Hepatocyte (in vitro differentiated cells): ENCODE measurements at regions not wholly inside any gene's neighbourhood (a gene's known extent, or its start where the extent isn't known, plus 50 kb on each side); places are given as distances from the start of the nearest gene placed in this dataset.

ENCODE experiments used
- DNase-seq: peaks from one replicate; pipeline ENCODE4 v3.0.0-alpha.2; 2016; ENCODE audit warnings: low spot score
- H2AFZ ChIP-seq: fragments of 200-600 bp; sonication (generic); 2 replicates; pipeline ENCODE4 v1.6.0; 2016; ENCODE audit warnings: antibody characterized with exemption, mild to moderate bottlenecking
- H3K27ac ChIP-seq: fragments of 200-600 bp; sonication (generic); 2 replicates; pipeline ENCODE4 v1.5.1; 2016; ENCODE audit warnings: mild to moderate bottlenecking
- H3K27me3 ChIP-seq: fragments of 200-600 bp; sonication (generic); 2 replicates; pipeline ENCODE4 v1.6.1; 2016
- H3K36me3 ChIP-seq: fragments of 200-600 bp; sonication (generic); replicated peaks from 2 replicates; pipeline ENCODE4 v1.5.1; 2016; ENCODE audit warnings: low read depth; ENCODE audit not compliant: insufficient read depth
- H3K4me1 ChIP-seq: fragments of 200-600 bp; sonication (generic); 2 replicates; pipeline ENCODE4 v1.5.1; 2016; ENCODE audit warnings: mild to moderate bottlenecking, moderate library complexity; ENCODE audit not compliant: insufficient read depth
- H3K4me2 ChIP-seq: fragments of 200-600 bp; sonication (generic); 2 replicates; pipeline ENCODE4 v1.6.0; 2016
- H3K4me3 ChIP-seq: fragments of 200-600 bp; sonication (generic); 2 replicates; pipeline ENCODE4 v1.5.1; 2016; ENCODE audit warnings: mild to moderate bottlenecking
- H3K79me2 ChIP-seq: fragments of 200-600 bp; sonication (generic); 2 replicates; pipeline ENCODE4 v1.6.0; 2017; ENCODE audit warnings: mild to moderate bottlenecking
- H3K9me2 ChIP-seq: fragments of 200-600 bp; sonication (generic); replicated peaks from 2 replicates; pipeline ENCODE4 v1.6.0; 2017; ENCODE audit warnings: mild to moderate bottlenecking; ENCODE audit not compliant: insufficient read depth
- H3K9me3 ChIP-seq: fragments of 200-600 bp; sonication (generic); 2 replicates; pipeline ENCODE4 v1.5.1; 2016; ENCODE audit warnings: low read depth, mild to moderate bottlenecking
- H4K20me1 ChIP-seq: fragments of 200-600 bp; sonication (generic); 2 replicates; pipeline ENCODE4 v1.6.0; 2016; ENCODE audit warnings: mild to moderate bottlenecking; ENCODE audit not compliant: insufficient read depth, poor library complexity, severe bottlenecking
- CTCF ChIP-seq: fragments of 200-600 bp; sonication (generic); IDR thresholded peaks from 2 replicates; pipeline ENCODE4 v1.5.1; 2016; ENCODE audit warnings: antibody characterized with exemption, mild to moderate bottlenecking; ENCODE audit not compliant: poor library complexity
- EZH2 ChIP-seq: fragments of 200-600 bp; sonication (generic); IDR thresholded peaks from 2 replicates; pipeline ENCODE4 v1.6.1; 2016; ENCODE audit warnings: antibody characterized with exemption, mild to moderate bottlenecking, borderline replicate concordance
- EZH2phosphoT487 ChIP-seq: fragments of 200-600 bp; sonication (generic); IDR thresholded peaks from one replicate; pipeline ENCODE4 v1.6.1; 2018; ENCODE audit warnings: antibody characterized with exemption, mild to moderate bottlenecking, low read depth, moderate library complexity; ENCODE audit not compliant: unreplicated experiment, severe bottlenecking
- WGBS: methylation state at CpG from one replicate; pipeline ENCODE4 v1.1.6; 2016; ENCODE audit warnings: low lambda C conversion rate; ENCODE audit errors: missing lambda C conversion rate; 5-methylcytosine and 5-hydroxymethylcytosine counted together

- Histone ChIP-seq H3K36me3 (no peaks in the 10 kb centered on the region), H3K27me3 (no peaks in the 10 kb centered on the region), H2AFZ (no peak overlapping the region), H3K4me1 (peaks cover 18% of the 10 kb centered on the region), H3K9me2 (no peaks in the 10 kb centered on the region), H3K4me3 (no peak overlapping the region), H3K27ac (peak overlapping the region; percentile 22), H3K9me3 (no peaks in the 10 kb centered on the region), H3K4me2 (no peak overlapping the region), H4K20me1 (no peaks in the 10 kb centered on the region), H3K79me2 (no peaks in the 10 kb centered on the region)
- DNase-seq: peak; percentile 51
- 57% methylated on average over 4 of the region's 4 CpGs for WGBS
- TF ChIP-seq EZH2phosphoT487 (no peak), EZH2 (no peak), CTCF (no peak)
These were observed 559.0 kb downstream of the PDCD6IP start for GRCh38 chr3:34357461-34357860.

GRCh38 chr3:34359064-34359463 lies 560.6 kb downstream of the PDCD6IP start:
- H2AFZ ChIP-seq: no peak overlapping the region
- H3K4me3 ChIP-seq: no peak overlapping the region
- H3K9me3 ChIP-seq: no peaks in the 10 kb centered on the region
- no peak overlapping the region for H3K27ac ChIP-seq
- H3K4me1 ChIP-seq: peaks cover 18% of the 10 kb centered on the region
- no peak overlapping the region for H3K4me2 ChIP-seq
- H3K36me3 ChIP-seq: no peaks in the 10 kb centered on the region
- no peak for TF ChIP-seq EZH2
- no peak for TF ChIP-seq CTCF
- no peaks in the 10 kb centered on the region for H3K9me2 ChIP-seq
- no peaks in the 10 kb centered on the region for H3K79me2 ChIP-seq
- no peaks in the 10 kb centered on the region for H3K27me3 ChIP-seq
- H4K20me1 ChIP-seq: no peaks in the 10 kb centered on the region
- WGBS: 81% methylated on average over 2 of the region's 2 CpGs
- no peak for DNase-seq

- Histone ChIP-seq H3K9me2 (no peaks in the 10 kb centered on the region), H3K4me1 (peaks cover 18% of the 10 kb centered on the region), H3K79me2 (no peaks in the 10 kb centered on the region), H3K9me3 (no peaks in the 10 kb centered on the region), H3K4me3 (no peak overlapping the region), H3K27ac (no peak overlapping the region), H2AFZ (no peak overlapping the region), H3K36me3 (no peaks in the 10 kb centered on the region), H3K27me3 (no peaks in the 10 kb centered on the region), H4K20me1 (no peaks in the 10 kb centered on the region), H3K4me2 (no peak overlapping the region)
- no peak for DNase-seq
- 86% methylated on average over 5 of the region's 5 CpGs for WGBS
- no peak for TF ChIP-seq EZH2
- no peak for TF ChIP-seq EZH2phosphoT487
- TF ChIP-seq CTCF: no peak
These were observed 562.3 kb downstream of the PDCD6IP start for GRCh38 chr3:34360713-34361112.

GRCh38 chr3:34361921-34362320 lies 563.5 kb downstream of the PDCD6IP start:
- H3K36me3 ChIP-seq: no peaks in the 10 kb centered on the region
- H2AFZ ChIP-seq: no peak overlapping the region
- no peaks in the 10 kb centered on the region for H3K9me3 ChIP-seq
- H3K4me3 ChIP-seq: no peak overlapping the region
- DNase-seq: no peak
- H3K79me2 ChIP-seq: no peaks in the 10 kb centered on the region
- TF ChIP-seq CTCF (no peak), EZH2 (no peak), EZH2phosphoT487 (no peak)
- H3K27me3 ChIP-seq: no peaks in the 10 kb centered on the region
- H3K4me2 ChIP-seq: no peak overlapping the region
- WGBS: 95% methylated on average over 5 of the region's 5 CpGs
- no peaks in the 10 kb centered on the region for H3K9me2 ChIP-seq
- peaks cover 16% of the 10 kb centered on the region for H3K4me1 ChIP-seq
- no peak overlapping the region for H3K27ac ChIP-seq
- no peaks in the 10 kb centered on the region for H4K20me1 ChIP-seq
